ENCODE measurements at regions not wholly inside any gene's neighbourhood (a gene's known extent, or its start where the extent isn't known, plus 50 kb on each side); places are given as distances from the start of the nearest gene placed in this dataset.

- 49 to 61% methylated on average over 10 of the region's 10 CpGs for WGBS, 2 donors
- intact Hi-C loops (cut with DNase I) = no loop called here
- Histone ChIP-seq H3K9me3 (no peaks in the 10 kb centered on the region), H3K4me1 (no peaks in the 10 kb centered on the region), H3K27ac (no peak overlapping the region), H3K36me3 (no peaks in the 10 kb centered on the region), H3K4me3 (no peak overlapping the region), H3K27me3 (no peaks in the 10 kb centered on the region)
- TF ChIP-seq EP300 (IDR thresholded peaks at IDR 0.05) (no peak), POLR2AphosphoS5 (IDR thresholded peaks at IDR 0.05) (no peak), CTCF (IDR thresholded peaks at IDR 0.05) (no peak), POLR2A (IDR thresholded peaks at IDR 0.05) (no peak)
- DNase-seq = no peak
Observed at GRCh38 chr10:8378198-8378983, 323.9 kb downstream of the GATA3 start.

- TF ChIP-seq CTCF (IDR thresholded peaks at IDR 0.05) = no peak
- TF ChIP-seq POLR2AphosphoS5 (IDR thresholded peaks at IDR 0.05) = no peak
- no peak for TF ChIP-seq EP300 (IDR thresholded peaks at IDR 0.05)
- no peak for TF ChIP-seq POLR2A (IDR thresholded peaks at IDR 0.05)
- Histone ChIP-seq H3K27ac (no peak overlapping the region), H3K4me1 (no peaks in the 10 kb centered on the region), H3K27me3 (no peaks in the 10 kb centered on the region), H3K4me3 (no peak overlapping the region), H3K9me3 (no peaks in the 10 kb centered on the region), H3K36me3 (no peaks in the 10 kb centered on the region)
- WGBS, 2 donors = 21 to 58% methylated on average over 9 of the region's 9 CpGs
- no peak for DNase-seq
- intact Hi-C loops (cut with DNase I) = no loop called here
Observed at GRCh38 chr10:8379906-8380832, 325.7 kb downstream of the GATA3 start.

- TF ChIP-seq CTCF (IDR thresholded peaks at IDR 0.05) (no peak), POLR2A (IDR thresholded peaks at IDR 0.05) (no peak), EP300 (IDR thresholded peaks at IDR 0.05) (no peak)
- intact Hi-C loops (cut with DNase I) = no loop called here
- WGBS, 2 donors = 70 to 86% methylated on average over 3 of the region's 3 CpGs
Observed at GRCh38 chr10:8380833-8381496, 326.5 kb downstream of the GATA3 start.

GRCh38 chr10:8386781-8387180 is 332.3 kb downstream of the GATA3 start:
- H3K4me1 ChIP-seq = no peaks in the 10 kb centered on the region
- H3K4me3 ChIP-seq = no peak overlapping the region
- TF ChIP-seq EP300 (IDR thresholded peaks at IDR 0.05) (no peak), CTCF (IDR thresholded peaks at IDR 0.05) (no peak), POLR2AphosphoS5 (IDR thresholded peaks at IDR 0.05) (no peak), POLR2A (IDR thresholded peaks at IDR 0.05) (no peak)
- H3K27ac ChIP-seq = no peak overlapping the region
- intact Hi-C loops (cut with DNase I) = no loop called here
- H3K27me3 ChIP-seq = no peaks in the 10 kb centered on the region
- H3K36me3 ChIP-seq = no peaks in the 10 kb centered on the region
- H3K9me3 ChIP-seq = peaks cover 0 to 2% (median 0%) of the 10 kb centered on the region in 4 donors
- 88 to 93% methylated on average over 8 of the region's 8 CpGs for WGBS, 2 donors
- DNase-seq = no peak

More at GRCh38 chr10:8380833-8381496, 326.5 kb downstream of the GATA3 start:
- Histone ChIP-seq H3K27me3 (no peaks in the 10 kb centered on the region), H3K4me1 (no peaks in the 10 kb centered on the region), H3K27ac (no peak overlapping the region), H3K36me3 (no peaks in the 10 kb centered on the region), H3K4me3 (no peak overlapping the region), H3K9me3 (no peaks in the 10 kb centered on the region)
- DNase-seq = no peak
